Spleen (tissue), 11 donors: ENCODE measurements at regions not wholly inside any gene's neighbourhood (a gene's known extent, or its start where the extent isn't known, plus 50 kb on each side); places are given as distances from the start of the nearest gene placed in this dataset.

Source experiments
- DNase-seq: peaks from one replicate; pipeline ENCODE4 v3.0.0-alpha.2; 2020
- H3K27ac ChIP-seq, 8 donors: fragments of 200-600 bp; sonication (generic) in 7 of 8; 1 replicate in 4 of 8; 2 replicates in 4 of 8; pipeline versions ENCODE4 v1.5.0 to v1.8.0; 2016 to 2021; ENCODE audit warnings: inconsistent platforms in 4 of 8, mild to moderate bottlenecking in 4 of 8, moderate library complexity in 1 of 8
- H3K27me3 ChIP-seq, 7 donors: fragments of 200-600 bp; sonication (generic) in 6 of 7; replicated peaks in 1 of 7; 1 replicate in 4 of 7; 2 replicates in 3 of 7; pipeline versions ENCODE4 v1.5.0 to v1.8.0; 2016 to 2021; ENCODE audit warnings: inconsistent platforms in 3 of 7, mild to moderate bottlenecking in 1 of 7
- H3K36me3 ChIP-seq, 6 donors: fragments of 200-600 bp; sonication (generic) in 5 of 6; 1 replicate in 4 of 6; 2 replicates in 2 of 6; pipeline versions ENCODE4 v1.5.0 to v1.8.0; 2016 to 2021; ENCODE audit warnings: inconsistent platforms in 2 of 6
- H3K4me1 ChIP-seq, 6 donors: fragments of 200-600 bp; sonication (generic) in 5 of 6; 1 replicate in 3 of 6; 2 replicates in 3 of 6; pipeline versions ENCODE4 v1.5.0 to v1.8.0; 2016 to 2021; ENCODE audit warnings: inconsistent platforms in 3 of 6
- H3K4me3 ChIP-seq, 8 donors: fragments of 200-600 bp; sonication (generic) in 7 of 8; 1 replicate in 4 of 8; 2 replicates in 4 of 8; pipeline versions ENCODE4 v1.5.0 to v1.8.0; 2016 to 2021; ENCODE audit warnings: inconsistent platforms in 4 of 8, mild to moderate bottlenecking in 4 of 8, moderate library complexity in 2 of 8
- H3K9me3 ChIP-seq, 8 donors: fragments of 200-600 bp; sonication (generic) in 7 of 8; 1 replicate in 4 of 8; 2 replicates in 4 of 8; pipeline versions ENCODE4 v1.5.0 to v1.8.0; 2016 to 2021; ENCODE audit warnings: inconsistent platforms in 4 of 8
- CTCF ChIP-seq, 11 experiments: fragments of 200-600 bp in 7 of 11; fragments of 450-650 bp in 4 of 11; sonication (generic) in 4 of 11; IDR thresholded peaks in 8 of 11; conservative IDR thresholded peaks in 3 of 11; 1 replicate in 7 of 11; 2 replicates in 4 of 11; pipeline versions ENCODE4 v1.4.0 to v1.8.0; 2016 to 2021; ENCODE audit warnings: antibody characterized with exemption in 11 of 11, inconsistent platforms in 4 of 11, mild to moderate bottlenecking in 1 of 11
- POLR2A ChIP-seq, 3 donors: fragments of 450-650 bp; IDR thresholded peaks; one replicate each; pipeline ENCODE4 v1.5.1; 2017; ENCODE audit warnings: antibody characterized with exemption in 3 of 3, mild to moderate bottlenecking in 1 of 3
- POLR2AphosphoS5 ChIP-seq, 3 donors: sonication (generic); formaldehyde crosslinking; IDR thresholded peaks; one replicate each; pipeline ENCODE4 v1.5.1; 2017; ENCODE audit warnings: antibody characterized with exemption in 3 of 3
- WGBS, 5 donors: extraction: QIAGEN DNeasy Blood & Tissue Kit in 3 of 5; methylation state at CpG; one replicate each; pipeline versions ENCODE4 v1.1.5 to v1.1.7; 2013 to 2018; 5-methylcytosine and 5-hydroxymethylcytosine counted together
- intact Hi-C: fragments of 100-400 bp; cut with DNase I; formaldehyde crosslinking; loops from one replicate; pipeline ENCODE4 v1.15.0; 2023; ENCODE audit warnings: low total_unique reads
- donor health status: healthy with polysubstance abuse.
- donor health status: DM: no; HTN: no; CAD: no; lungs with moderate emphysema.
- donor health status: DM: no; HTN: no; CAD: no.
- donor health status: Bipolar disorder and iron deficiency.
- donor health status: healthy.
- donor health status: DM: no; HTN: no; CAD: no.
- donor health status: DM: yes; HTN: yes; CAD: no.

- no peak for DNase-seq
- Histone ChIP-seq H3K9me3 (peaks cover 0 to 11% (median 0%) of the 10 kb centered on the region in 8 donors), H3K4me3 (no peak overlapping the region), H3K36me3 (no peaks in the 10 kb centered on the region), H3K27ac (no peak overlapping the region), H3K27me3 (no peaks in the 10 kb centered on the region), H3K4me1 (no peaks in the 10 kb centered on the region)
- 75 to 88% (median 82%) methylated on average over 3 of the region's 3 CpGs for WGBS, 5 donors
- intact Hi-C loops = no loop called here
- TF ChIP-seq CTCF (IDR thresholded peaks at IDR 0.05 in 8 of 11, conservative IDR thresholded peaks at IDR 0.05 in 3 of 11) = no peak
- no peak for TF ChIP-seq POLR2A (IDR thresholded peaks at IDR 0.05)
- no peak for TF ChIP-seq POLR2AphosphoS5 (IDR thresholded peaks at IDR 0.05)
These were observed 1485.1 kb downstream of the EFNA5 start for GRCh38 chr5:106185661-106186081.

- intact Hi-C loops = no loop called here
- WGBS, 5 donors = 87 to 93% (median 92%) methylated on average over 3 of the region's 3 CpGs
- peaks cover 0 to 39% (median 12%) of the 10 kb centered on the region in 8 donors for H3K9me3 ChIP-seq
- H3K27me3 ChIP-seq = no peaks in the 10 kb centered on the region
- TF ChIP-seq POLR2A (IDR thresholded peaks at IDR 0.05) = no peak
- no peak for TF ChIP-seq CTCF (IDR thresholded peaks at IDR 0.05 in 8 of 11, conservative IDR thresholded peaks at IDR 0.05 in 3 of 11)
- TF ChIP-seq POLR2AphosphoS5 (IDR thresholded peaks at IDR 0.05) = no peak
- H3K27ac ChIP-seq = no peak overlapping the region
- DNase-seq = no peak
- H3K36me3 ChIP-seq = no peaks in the 10 kb centered on the region
- no peak overlapping the region for H3K4me3 ChIP-seq
- no peaks in the 10 kb centered on the region for H3K4me1 ChIP-seq
These were observed 1495.8 kb downstream of the EFNA5 start for GRCh38 chr5:106174903-106175302.

- Histone ChIP-seq H3K9me3 (peaks cover 0 to 33% (median 9%) of the 10 kb centered on the region in 8 donors), H3K4me1 (no peaks in the 10 kb centered on the region), H3K27ac (no peak overlapping the region), H3K36me3 (no peaks in the 10 kb centered on the region), H3K4me3 (no peak overlapping the region), H3K27me3 (no peaks in the 10 kb centered on the region)
- TF ChIP-seq POLR2AphosphoS5 (IDR thresholded peaks at IDR 0.05) (no peak), CTCF (IDR thresholded peaks at IDR 0.05 in 8 of 11, conservative IDR thresholded peaks at IDR 0.05 in 3 of 11) (no peak), POLR2A (IDR thresholded peaks at IDR 0.05) (no peak)
- intact Hi-C loops = no loop called here
- DNase-seq = no peak
- WGBS, 5 donors = 75 to 85% (median 83%) methylated on average over 7 of the region's 7 CpGs
These were observed 1497.8 kb downstream of the EFNA5 start for GRCh38 chr5:106172681-106173532.

GRCh38 chr5:106171708-106172107 is 1499.0 kb downstream of the EFNA5 start:
- no peak overlapping the region for H3K4me3 ChIP-seq
- no peaks in the 10 kb centered on the region for H3K4me1 ChIP-seq
- 90 to 95% (median 93%) methylated on average over 2 of the region's 2 CpGs for WGBS, 5 donors
- no peak overlapping the region for H3K27ac ChIP-seq
- no peaks in the 10 kb centered on the region for H3K27me3 ChIP-seq
- TF ChIP-seq CTCF (IDR thresholded peaks at IDR 0.05 in 8 of 11, conservative IDR thresholded peaks at IDR 0.05 in 3 of 11) = no peak
- no peak for TF ChIP-seq POLR2AphosphoS5 (IDR thresholded peaks at IDR 0.05)
- TF ChIP-seq POLR2A (IDR thresholded peaks at IDR 0.05) = no peak
- DNase-seq = no peak
- H3K36me3 ChIP-seq = no peaks in the 10 kb centered on the region
- intact Hi-C loops = no loop called here
- H3K9me3 ChIP-seq = peaks cover 0 to 24% (median 4%) of the 10 kb centered on the region in 8 donors
